A549 (cell line): ENCODE measurements at regions not wholly inside any gene's neighbourhood (a gene's known extent, or its start where the extent isn't known, plus 50 kb on each side); places are given as distances from the start of the nearest gene placed in this dataset.

Experiments used
- BCL3 ChIP-seq: fragments of >200 bp; sonication (Bioruptor Twin); formaldehyde crosslinking; IDR thresholded peaks from 3 replicates; pipeline ENCODE4 v1.6.1; 2016
- CEBPB ChIP-seq, 2 experiments: fragments of >200 bp in 1 of 2; sonication (Bioruptor Twin) in 1 of 2; formaldehyde crosslinking in 1 of 2; IDR thresholded peaks; 2 replicates each; pipeline ENCODE4 v1.6.1; 2012 to 2016
- CTCF ChIP-seq: fragments of >200 bp; sonication (Bioruptor Twin); formaldehyde crosslinking; IDR thresholded peaks from 3 replicates; pipeline ENCODE4 v1.5.1; 2016
- EHMT2 ChIP-seq: fragments of 200-600 bp; sonication (generic); IDR thresholded peaks from 2 replicates; pipeline ENCODE4 v1.6.1; 2016; ENCODE audit warnings: antibody characterized with exemption, low read depth, mild to moderate bottlenecking, moderate library complexity
- GATA3 ChIP-seq: IDR thresholded peaks from 2 replicates; pipeline ENCODE4 v1.6.1; 2012; ENCODE audit warnings: borderline replicate concordance
- MAX ChIP-seq: IDR thresholded peaks from 2 replicates; pipeline ENCODE4 v1.6.1; 2012
- NR3C1 ChIP-seq: fragments of >200 bp; sonication (Bioruptor Twin); formaldehyde crosslinking; IDR thresholded peaks from 3 replicates; pipeline ENCODE4 v1.6.1; 2017
- PBX3 ChIP-seq: IDR thresholded peaks from 2 replicates; pipeline ENCODE4 v1.6.1; 2012
- POLR2A ChIP-seq: IDR thresholded peaks from 2 replicates; pipeline ENCODE4 v1.6.1; 2012; ENCODE audit warnings: mild to moderate bottlenecking, low read length
- POLR2AphosphoS2 ChIP-seq: conservative IDR thresholded peaks from 2 replicates; pipeline ENCODE4 v1.6.1; 2012; ENCODE audit warnings: low read length, improper control_type of control experiment, inconsistent platforms
- REST ChIP-seq: fragments of 200-600 bp; sonication (generic); IDR thresholded peaks from 2 replicates; pipeline ENCODE4 v1.6.1; 2016; ENCODE audit warnings: antibody characterized with exemption, mild to moderate bottlenecking, moderate library complexity
- RFX5 ChIP-seq: fragments of 450-650 bp; IDR thresholded peaks from 2 replicates; pipeline ENCODE4 v1.7.1; 2014; ENCODE audit warnings: antibody characterized with exemption, mild to moderate bottlenecking, moderate library complexity

GRCh38 chr22:25497716-25498115 is 66.8 kb upstream of the GRK3 start:
- TF ChIP-seq GATA3 (no peak), PBX3 (no peak), POLR2AphosphoS2 (no peak), BCL3 (no peak), CEBPB (IDR thresholded peaks at IDR 0.05) (no peak), REST (no peak), RFX5 (no peak), CTCF (no peak), EHMT2 (no peak), MAX (no peak), NR3C1 (no peak), POLR2A (no peak)
